GM20431 (cell line): ENCODE measurements at regions not wholly inside any gene's neighbourhood (a gene's known extent, or its start where the extent isn't known, plus 50 kb on each side); places are given as distances from the start of the nearest gene placed in this dataset.

ENCODE experiments used
- in situ Hi-C: fragments of 300-500 bp; cut with MseI, MboI; formaldehyde crosslinking; loops from one replicate; pipeline ENCODE4 v1.15.0; 2020; ENCODE audit warnings: low sequenced_read_pairs; ENCODE audit not compliant: unreplicated experiment

- in situ Hi-C loops, result no loop called here
Observed at GRCh38 chr16:86377251-86378022, 132.9 kb upstream of the FOXF1 start.

GRCh38 chr16:86378128-86378527 lies 132.2 kb upstream of the FOXF1 start:
- in situ Hi-C loops, result no loop called here

- in situ Hi-C loops, result no loop called here
Observed at GRCh38 chr16:86378831-86379504, 131.4 kb upstream of the FOXF1 start.

- in situ Hi-C loops, result no loop called here
Observed at GRCh38 chr16:86379505-86379846, 130.9 kb upstream of the FOXF1 start.

- in situ Hi-C loops, result no loop called here
Observed at GRCh38 chr16:86380030-86380429, 130.3 kb upstream of the FOXF1 start.

DNA sequence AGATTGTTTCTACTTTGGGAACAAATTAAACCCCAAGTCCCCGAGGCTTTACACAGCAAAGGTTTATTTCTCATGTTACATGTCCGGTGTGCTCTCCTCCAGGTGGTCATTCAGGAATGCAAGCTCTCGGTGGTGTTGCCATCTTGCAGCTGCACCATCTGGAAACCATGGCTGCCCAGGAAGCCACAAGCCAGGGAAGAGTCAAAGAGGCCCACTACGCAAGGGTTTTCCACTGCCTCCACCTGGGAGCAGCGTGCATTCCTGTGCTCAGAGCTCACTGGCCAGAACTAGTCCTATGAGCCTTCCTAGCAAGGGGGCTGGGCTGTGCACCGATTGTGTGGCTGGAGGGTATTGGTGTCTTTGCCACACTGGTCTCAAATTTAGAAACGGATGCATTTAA lies 128.8 kb upstream of the FOXF1 start:
- in situ Hi-C loops, result no loop called here

GRCh38 chr16:86382067-86382773 lies 128.1 kb upstream of the FOXF1 start:
- in situ Hi-C loops, result no loop called here

GRCh38 chr16:86382774-86383407 lies 127.4 kb upstream of the FOXF1 start:
- in situ Hi-C loops, result no loop called here

- in situ Hi-C loops, result no loop called here
Observed at GRCh38 chr16:86383488-86384262, 126.7 kb upstream of the FOXF1 start.

GRCh38 chr16:86384263-86384649 lies 126.1 kb upstream of the FOXF1 start:
- in situ Hi-C loops, result no loop called here

DNA sequence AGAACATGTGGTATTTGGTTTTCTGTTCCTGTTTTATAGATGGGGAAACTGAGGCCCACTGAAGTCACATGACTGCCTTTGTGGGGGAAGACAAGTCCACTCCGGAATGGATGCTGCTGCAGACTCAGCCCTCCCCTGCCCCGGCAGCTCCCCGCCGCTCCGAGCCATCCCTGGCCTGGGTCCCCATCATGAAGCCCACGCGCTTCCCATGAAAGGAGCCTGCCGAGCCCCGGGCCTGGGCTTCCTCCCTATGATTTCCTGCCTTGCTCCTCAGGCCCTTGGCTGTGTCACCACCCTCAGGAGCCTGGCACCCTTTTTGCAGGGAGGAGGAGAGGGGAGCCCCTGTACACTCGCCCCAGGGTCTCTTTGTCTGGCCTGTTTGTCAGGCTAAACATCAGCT lies 125.3 kb upstream of the FOXF1 start:
- in situ Hi-C loops, result no loop called here

DNA sequence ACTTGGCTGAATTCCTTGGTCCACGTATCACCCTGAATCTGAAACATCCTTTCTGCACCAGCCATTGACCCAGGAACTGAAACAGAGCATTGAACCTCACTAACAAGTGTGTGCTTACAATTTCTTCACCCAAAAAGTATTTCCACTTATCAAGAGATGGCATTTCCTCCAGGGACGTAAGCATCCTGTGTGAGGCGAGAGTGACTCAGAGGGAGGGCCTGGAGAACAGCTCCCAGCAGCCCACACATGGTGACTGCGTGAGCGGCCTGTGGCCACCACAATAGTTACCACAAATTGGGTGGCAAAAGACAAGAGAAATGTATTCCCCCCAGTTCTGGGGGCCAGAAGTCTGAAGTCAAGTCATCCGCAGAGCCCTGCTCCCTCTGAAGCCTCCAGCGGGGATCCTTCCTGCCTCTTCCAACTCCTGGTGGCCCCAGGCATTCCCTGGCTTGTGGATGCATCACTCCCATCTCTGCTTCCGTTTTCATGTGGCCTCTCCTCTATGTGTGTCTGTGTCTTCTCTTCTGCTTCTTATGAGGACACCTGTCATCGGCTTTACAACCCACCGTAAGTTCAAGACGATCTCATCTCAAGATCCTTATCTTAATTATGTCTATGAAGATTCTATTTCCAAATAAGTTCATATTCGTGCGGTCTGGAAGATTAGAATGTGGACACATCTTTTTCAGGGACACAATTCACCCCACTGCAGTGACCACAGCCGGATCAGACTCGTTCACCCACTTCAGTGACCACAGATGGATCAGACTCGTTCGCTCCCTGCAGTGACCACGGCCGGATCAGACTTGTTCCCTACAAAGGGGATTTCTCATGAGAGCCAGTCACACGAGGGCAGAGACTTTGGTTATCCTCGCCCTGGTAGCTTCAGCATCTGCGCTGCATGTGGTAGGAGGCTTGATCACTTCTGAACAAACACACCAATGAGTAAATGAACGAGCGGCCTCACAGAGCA lies 122.6 kb upstream of the FOXF1 start:
- in situ Hi-C loops, result no loop called here

DNA sequence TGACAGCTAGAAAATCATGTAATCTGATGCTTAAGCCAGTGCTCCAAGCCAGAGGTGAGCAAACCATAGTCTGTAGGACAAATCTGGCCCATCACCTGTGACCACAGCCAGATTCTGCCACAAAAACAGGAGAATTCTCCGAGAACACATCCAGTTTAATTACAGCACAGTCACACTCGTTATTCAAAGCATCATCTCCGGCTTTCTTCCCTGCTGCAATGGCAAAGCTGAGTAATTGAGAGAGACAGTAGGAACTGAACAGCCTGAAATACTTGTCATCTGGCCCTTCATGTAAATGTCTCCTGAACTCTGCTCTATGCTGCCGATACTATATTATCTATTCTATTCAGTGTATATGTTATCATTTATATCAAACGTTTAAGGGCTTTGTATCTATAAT lies 121.4 kb upstream of the FOXF1 start:
- in situ Hi-C loops, result no loop called here

DNA sequence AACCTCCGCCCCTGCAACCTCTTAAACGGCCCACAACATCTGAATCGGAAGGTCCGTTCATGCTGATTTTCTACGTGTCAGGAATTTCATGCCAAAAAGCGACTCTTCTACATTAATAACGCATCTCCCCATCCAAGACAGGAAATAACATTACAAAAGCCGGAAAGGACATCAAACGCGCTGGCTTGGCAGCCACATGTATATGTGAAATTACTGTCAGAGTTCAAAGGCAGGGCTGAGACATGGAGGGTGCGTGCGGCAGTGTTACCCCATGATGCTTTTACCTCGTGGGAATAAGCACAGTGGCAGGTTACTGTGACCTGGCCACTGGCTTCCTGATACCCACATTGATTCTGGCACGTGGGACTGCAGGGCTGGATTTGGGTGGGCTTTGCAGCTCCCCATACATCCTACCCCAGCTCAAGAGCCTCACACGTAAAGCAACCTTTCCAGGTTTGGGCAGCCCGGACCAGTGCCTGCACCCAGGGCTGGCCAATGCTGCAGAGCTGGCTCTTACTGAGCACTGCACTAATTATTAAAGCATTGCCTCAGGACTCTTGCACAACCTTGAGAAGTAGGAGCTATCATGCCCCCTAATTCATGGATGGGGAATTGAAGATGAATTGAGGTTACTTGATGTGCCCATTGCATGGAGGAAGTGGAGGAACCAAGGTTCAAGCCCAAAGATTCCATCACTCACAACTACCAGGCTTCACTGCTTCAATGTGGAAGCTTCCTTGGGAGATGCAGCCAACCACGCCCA lies 120.6 kb upstream of the FOXF1 start:
- in situ Hi-C loops, result no loop called here

GRCh38 chr16:86390335-86390734 lies 120.0 kb upstream of the FOXF1 start:
- in situ Hi-C loops, result no loop called here

DNA sequence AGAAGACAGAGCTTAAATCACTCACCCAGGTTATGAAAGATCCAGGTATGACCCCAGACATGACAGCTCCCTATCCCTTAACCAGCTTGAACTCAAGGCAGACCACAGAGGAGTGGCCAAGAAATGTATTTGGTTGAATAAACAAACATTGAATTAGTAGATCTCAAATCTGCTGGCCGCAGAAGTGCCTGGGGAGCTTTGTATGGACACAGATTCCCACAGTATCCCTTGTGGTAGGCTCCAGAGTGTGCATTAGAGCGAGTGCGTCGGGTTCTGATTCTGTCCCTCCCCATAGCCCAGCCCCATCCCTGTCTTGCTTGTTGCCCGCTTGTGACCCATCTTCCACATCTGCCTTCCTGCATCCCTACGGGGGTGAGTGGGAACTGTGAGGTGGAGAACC lies 118.8 kb upstream of the FOXF1 start:
- in situ Hi-C loops, result no loop called here

DNA sequence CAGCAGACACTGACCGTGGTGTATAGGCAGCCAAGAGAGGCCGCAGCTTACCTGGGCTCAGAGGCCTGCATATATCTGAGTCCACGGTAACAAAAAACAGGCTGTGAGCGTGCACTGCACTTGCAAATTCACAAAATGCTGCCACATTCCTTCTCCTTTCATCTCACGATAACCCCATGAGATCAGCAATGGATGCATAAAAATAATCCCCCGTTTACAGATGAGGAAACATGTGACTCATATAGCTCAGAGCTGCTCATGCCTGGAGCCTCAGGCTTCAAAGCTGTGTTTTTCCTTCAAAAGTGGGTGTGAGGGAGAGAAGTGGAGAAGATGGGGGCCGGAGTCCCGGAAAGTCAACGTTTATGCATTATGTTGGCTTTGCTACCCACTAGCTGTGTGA lies 118.3 kb upstream of the FOXF1 start:
- in situ Hi-C loops, result no loop called here

DNA sequence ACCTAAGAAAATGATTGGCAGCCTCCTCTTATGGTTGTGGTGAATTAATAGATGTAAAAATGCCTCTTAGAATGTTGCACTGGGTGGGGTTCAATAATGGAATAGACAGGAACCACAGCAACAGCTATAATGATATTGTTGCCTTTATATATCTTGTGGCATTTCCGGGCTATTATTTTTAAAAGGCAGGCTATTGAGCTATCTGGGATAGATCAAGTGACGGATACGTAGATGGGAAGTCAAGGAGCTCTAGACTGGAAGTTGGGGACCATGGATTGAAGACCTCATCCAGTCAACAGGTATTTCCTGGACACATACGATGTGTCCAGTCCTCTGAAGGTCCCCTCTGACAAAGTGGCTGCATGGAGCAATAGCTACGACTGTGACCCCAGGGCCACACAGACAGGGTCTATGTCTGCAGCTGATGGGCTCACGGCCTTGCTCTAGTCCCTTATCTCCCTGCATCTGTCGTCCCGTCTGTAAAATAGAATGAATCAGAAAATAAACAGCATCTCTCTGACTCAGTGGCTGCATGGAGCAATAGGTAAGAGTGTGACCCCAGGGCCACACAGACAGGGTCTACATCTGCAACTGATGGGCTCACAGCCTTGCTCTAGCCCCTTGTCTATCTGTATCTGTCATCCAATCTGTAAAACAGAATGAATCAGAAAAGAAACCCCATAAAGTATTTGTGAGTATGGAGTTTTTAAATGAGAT lies 117.7 kb upstream of the FOXF1 start:
- in situ Hi-C loops, result no loop called here
